GM21528 (cell line): ENCODE measurements at regions not wholly inside any gene's neighbourhood (a gene's known extent, or its start where the extent isn't known, plus 50 kb on each side); places are given as distances from the start of the nearest gene placed in this dataset.
"Not testable (repeated sequence)": the region's sequence is repeated elsewhere in the genome, so short reads cannot be mapped to it uniquely, and the experiment has no call there.

Experiments used
- ATAC-seq: cut with Tn5 transposase; IDR thresholded peaks from one replicate; pipeline ENCODE4 v1.9.1; 2021; ENCODE audit warnings: mild to moderate bottlenecking, moderate library complexity; ENCODE audit not compliant: unreplicated experiment, low FRiP score

- ATAC-seq = no peak
Observed at GRCh38 chr10:55966101-55966500, 395.0 kb downstream of the ZWINT start.

GRCh38 chr10:55943403-55943802 is 417.7 kb downstream of the ZWINT start:
- ATAC-seq = no peak

GRCh38 chr10:55929291-55929690 is 431.8 kb downstream of the ZWINT start:
- no peak for ATAC-seq

- ATAC-seq = not testable (repeated sequence)
Observed at GRCh38 chr10:55899472-55900147, 461.4 kb downstream of the ZWINT start.

GRCh38 chr10:55897490-55897921 is 463.6 kb downstream of the ZWINT start:
- no peak for ATAC-seq

- no peak for ATAC-seq
Observed at GRCh38 chr10:55892276-55892675, 468.8 kb downstream of the ZWINT start.

GRCh38 chr10:55881588-55881987 is 479.5 kb downstream of the ZWINT start:
- ATAC-seq = no peak

- ATAC-seq = no peak
Observed at GRCh38 chr10:55873485-55873884, 487.6 kb downstream of the ZWINT start.

- no peak for ATAC-seq
Observed at GRCh38 chr10:55870186-55870585, 490.9 kb downstream of the ZWINT start.

GRCh38 chr10:55867848-55868247 is 493.2 kb downstream of the ZWINT start:
- no peak for ATAC-seq

GRCh38 chr10:55858730-55859129 is 502.3 kb downstream of the ZWINT start:
- ATAC-seq = no peak

- ATAC-seq = no peak
Observed at GRCh38 chr10:55852900-55853299, 508.2 kb downstream of the ZWINT start.

GRCh38 chr10:55837273-55837672 is 523.8 kb downstream of the ZWINT start:
- no peak for ATAC-seq

- no peak for ATAC-seq
Observed at GRCh38 chr10:55822096-55822495, 539.0 kb downstream of the ZWINT start.

- no peak for ATAC-seq
Observed at GRCh38 chr10:55820478-55820877, 540.6 kb downstream of the ZWINT start.

GRCh38 chr10:55820071-55820470 is 541.0 kb downstream of the ZWINT start:
- no peak for ATAC-seq

- ATAC-seq = no peak
Observed at GRCh38 chr10:55813451-55814170, 547.4 kb downstream of the ZWINT start.

GRCh38 chr10:55803055-55803454 is 558.0 kb downstream of the ZWINT start:
- no peak for ATAC-seq

GRCh38 chr10:55801353-55801661 is 559.8 kb downstream of the ZWINT start:
- ATAC-seq = no peak

- no peak for ATAC-seq
Observed at GRCh38 chr10:55800602-55801352, 560.3 kb downstream of the ZWINT start.

GRCh38 chr10:55793024-55793423 is 568.0 kb downstream of the ZWINT start:
- ATAC-seq = no peak

GRCh38 chr10:55790276-55790675 is 570.8 kb downstream of the ZWINT start:
- not testable (repeated sequence) for ATAC-seq
